KG1 (cell line): ENCODE measurements at regions not wholly inside any gene's neighbourhood (a gene's known extent, or its start where the extent isn't known, plus 50 kb on each side); places are given as distances from the start of the nearest gene placed in this dataset.

Experiments used
- DNase-seq: peaks from one replicate; lab custom pipeline; 2025; lab: John Stamatoyannopoulos, UW

DNA sequence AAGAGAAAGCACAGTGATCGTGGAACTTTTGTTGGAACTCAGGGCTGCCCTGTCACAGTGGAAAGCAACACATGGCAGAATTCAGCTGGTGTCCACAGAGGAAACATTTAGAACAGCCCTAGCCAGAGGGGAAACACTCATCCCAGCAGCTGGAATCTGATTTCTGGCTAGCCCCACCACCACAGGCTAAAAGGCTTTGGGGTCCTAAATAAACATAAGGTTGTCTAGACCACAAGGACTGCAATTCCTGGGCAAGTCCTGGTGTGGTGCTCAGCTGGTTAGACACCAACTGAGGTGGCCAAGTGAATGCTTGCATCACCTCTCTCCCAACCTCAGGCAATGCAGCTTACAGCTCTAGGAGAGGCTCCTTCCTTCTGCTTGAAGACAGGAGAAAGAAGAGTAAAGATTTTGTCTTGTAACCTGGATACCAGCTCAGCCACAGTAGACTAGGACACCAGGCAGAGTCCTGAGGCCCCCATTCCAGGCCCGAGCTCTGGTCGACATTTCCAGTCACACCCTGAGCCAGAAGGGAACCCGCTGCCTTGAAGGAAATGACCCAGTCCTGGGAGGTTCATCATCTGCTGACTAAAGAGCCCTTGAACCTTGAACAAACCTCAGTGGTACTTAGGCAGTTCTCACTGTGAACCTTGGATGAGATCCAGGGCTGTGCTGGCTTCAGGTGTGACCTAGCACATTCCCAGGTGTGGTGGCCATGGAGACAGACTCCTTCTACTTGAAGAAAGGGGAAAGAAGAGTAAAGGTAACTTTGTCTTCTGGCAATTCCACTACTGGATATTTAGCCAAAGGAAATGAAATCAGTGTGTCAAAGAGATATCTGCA, 85.4 kb upstream of the PLXNC1 start:
- no peak for DNase-seq

DNA sequence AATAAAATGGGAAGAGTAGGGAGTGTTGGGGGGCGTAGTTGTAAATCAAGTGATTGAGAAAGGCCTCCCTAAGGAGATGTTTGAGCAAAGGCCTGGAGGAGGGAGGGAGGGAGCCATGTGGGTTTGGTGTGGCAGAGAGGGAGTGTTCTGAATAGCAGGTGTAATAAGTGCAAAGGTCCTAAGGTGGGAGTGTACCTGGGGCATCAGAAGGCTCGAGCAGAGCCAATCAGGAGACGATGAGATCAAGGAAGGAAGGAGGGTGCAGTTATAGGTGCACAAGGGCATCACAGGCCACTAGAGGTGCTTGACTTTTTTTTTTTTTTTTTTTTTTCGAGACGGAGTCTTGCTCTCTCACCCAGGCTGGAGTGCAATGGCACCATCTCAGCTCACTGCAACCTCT, 77.9 kb upstream of the PLXNC1 start:
- DNase-seq = no peak

GRCh38 chr12:94071258-94071657, 77.1 kb upstream of the PLXNC1 start:
- DNase-seq = no peak

DNA sequence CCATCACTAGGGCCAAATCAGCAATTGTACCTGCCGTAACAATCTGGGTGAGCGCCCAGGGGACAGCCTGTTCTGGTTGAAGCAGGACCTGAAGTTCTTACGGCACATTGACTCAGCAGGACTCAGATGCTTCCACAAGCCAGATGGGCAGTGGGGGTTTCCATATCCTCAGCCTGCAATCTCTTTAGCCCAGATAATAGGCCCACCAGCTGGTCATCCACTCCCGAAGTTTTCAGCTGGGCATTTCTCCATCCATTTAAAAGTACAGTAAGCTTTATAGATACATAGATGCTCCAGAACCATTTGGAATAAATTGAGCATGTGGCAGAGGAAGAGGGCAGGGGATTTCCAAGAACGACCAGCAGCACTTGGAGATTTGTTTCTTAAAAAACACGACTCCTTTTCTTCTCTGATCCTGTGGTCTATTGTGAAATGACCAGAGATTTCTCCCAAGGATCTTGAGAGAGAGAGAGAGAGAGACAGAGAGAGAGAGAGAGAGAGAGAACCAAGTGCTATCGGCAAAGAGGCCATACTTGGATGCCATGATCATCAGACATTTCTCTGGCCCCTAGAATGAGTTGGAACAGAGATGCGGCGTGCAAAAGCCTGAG, 74.8 kb upstream of the PLXNC1 start:
- no peak for DNase-seq

GRCh38 chr12:94074216-94074979, 74.0 kb upstream of the PLXNC1 start:
- DNase-seq = no peak

DNA sequence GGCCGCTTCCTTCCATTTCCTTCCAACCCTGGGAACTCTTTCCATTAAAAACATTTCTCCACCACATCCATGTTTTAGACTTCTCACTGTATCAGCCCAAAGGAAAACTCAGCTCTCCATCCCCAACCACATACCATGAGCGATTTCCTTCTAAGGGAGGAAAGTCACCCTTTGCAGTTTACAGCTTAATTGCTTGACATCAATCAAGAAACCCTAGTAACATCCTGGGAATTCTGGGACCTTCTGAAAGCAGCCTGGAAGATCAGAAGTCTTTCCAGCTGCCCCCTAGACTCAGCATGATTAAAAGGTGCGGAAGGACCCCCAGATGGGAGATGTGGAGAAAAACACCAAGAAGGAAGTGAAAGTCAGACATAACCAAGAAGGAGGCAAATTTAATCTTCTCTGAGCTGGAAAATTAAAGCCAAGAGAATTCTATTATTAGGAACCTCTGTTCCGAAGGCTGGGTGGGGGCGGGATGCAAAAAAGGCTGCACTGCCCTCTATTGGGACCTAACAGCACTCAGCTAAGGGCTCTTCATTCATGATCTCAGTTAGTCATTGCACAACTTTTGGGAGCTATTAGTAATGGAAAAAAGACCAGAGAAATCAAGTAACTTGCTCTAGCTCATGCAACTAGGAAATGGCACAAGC, 73.3 kb upstream of the PLXNC1 start:
- no peak for DNase-seq

DNA sequence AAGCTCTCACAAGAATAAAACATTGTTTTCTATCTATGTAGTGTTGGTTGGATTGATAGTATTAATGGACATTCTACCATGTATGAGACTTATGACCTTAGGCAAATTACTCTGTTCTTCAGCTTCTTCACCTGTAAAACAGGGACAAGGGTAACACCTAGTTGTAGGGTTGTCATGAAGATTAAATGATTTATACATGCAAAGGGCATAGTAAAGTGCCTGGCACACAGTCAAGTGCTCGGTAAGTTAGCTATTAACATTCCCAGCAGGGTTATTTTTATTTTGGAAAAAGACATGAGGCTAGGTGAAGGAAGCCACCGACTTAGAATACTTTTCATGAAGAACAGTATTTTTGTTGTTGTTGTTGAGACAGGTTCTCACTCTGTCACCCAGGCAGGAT, 71.2 kb upstream of the PLXNC1 start:
- no peak for DNase-seq

- peak; percentile 59 for DNase-seq
These were observed 70.1 kb upstream of the PLXNC1 start for GRCh38 chr12:94078138-94078723.

DNA sequence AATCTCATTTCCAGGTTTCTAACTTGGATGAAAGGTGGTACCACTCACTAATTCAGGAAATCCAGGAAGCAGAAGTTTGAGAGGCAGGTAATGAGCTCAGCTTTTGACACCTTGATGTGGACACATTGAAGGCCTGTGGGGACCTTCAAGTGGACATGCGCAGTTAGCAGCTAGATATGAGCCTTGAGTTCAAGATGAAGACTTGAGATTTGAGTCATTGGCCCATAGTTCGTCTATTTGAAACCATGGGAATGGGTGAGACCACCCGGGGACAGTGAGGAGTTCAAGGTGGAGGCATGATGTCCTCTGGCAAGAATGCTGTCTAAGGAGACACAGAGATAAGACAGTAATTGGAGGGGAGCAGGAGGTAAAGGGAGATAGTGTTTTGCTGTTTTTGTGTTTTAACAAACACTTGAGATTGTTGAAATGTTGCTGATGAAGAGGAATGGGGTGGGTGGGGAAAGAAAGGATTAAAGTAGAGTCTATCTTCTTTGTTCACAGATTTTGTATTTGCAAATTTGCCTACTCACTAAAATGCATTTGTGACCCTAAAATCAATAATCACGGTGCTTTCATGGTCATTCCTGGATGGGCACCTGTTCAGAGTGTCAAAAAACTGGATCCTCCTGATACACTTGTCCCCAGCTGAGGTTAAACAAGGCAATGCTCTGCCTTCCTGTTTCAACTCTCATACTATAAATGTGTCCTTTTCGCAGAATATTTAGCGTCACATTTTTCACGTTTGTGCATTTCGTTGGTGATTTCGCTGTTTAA, 69.5 kb upstream of the PLXNC1 start:
- no peak for DNase-seq

- no peak for DNase-seq
These were observed 68.6 kb upstream of the PLXNC1 start for GRCh38 chr12:94079566-94080340.

- no peak for DNase-seq
These were observed 67.9 kb upstream of the PLXNC1 start for GRCh38 chr12:94080341-94081009.

DNA sequence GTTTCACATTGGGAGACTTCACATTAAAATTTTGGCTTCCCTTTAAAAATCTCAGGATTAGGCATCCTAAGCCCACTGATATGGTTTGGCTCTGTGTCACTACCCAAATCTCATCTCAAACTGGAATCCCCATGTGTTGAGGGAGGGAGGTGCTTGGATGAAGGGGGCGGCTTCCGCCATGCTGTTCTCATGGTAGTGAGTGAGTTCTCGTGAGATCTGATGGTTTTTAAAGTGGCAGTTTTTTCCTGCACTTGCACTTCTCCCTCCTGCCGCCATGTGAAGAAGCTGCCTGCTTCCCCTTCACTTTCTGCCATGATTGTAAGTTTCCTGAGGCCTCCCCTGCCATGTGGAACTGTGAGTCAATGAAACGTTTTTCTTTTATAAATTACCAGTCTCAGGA, 65.7 kb upstream of the PLXNC1 start:
- DNase-seq = no peak

- no peak for DNase-seq
These were observed 58.5 kb upstream of the PLXNC1 start for GRCh38 chr12:94089891-94090290.

DNA sequence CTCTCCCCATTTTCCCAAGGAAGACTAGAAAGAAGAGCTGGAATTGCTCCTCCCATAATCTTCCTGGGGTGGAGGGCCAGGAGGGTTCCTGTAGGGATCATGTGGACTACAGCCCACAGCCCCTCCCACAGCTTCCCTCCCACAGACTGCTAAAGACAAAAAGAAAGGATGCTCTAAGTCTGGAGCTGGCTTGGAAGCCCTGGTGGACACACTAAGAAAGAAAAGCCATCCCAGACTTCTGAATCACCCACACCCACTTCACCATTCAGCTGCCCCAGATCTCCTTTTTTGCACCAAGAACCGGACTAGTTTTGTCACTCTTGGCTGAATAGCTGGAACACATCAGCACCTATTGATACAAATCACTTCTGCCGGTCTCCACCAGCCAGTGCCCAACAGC, 56.8 kb upstream of the PLXNC1 start:
- DNase-seq = no peak

GRCh38 chr12:94092516-94093241, 55.7 kb upstream of the PLXNC1 start:
- DNase-seq = no peak

DNA sequence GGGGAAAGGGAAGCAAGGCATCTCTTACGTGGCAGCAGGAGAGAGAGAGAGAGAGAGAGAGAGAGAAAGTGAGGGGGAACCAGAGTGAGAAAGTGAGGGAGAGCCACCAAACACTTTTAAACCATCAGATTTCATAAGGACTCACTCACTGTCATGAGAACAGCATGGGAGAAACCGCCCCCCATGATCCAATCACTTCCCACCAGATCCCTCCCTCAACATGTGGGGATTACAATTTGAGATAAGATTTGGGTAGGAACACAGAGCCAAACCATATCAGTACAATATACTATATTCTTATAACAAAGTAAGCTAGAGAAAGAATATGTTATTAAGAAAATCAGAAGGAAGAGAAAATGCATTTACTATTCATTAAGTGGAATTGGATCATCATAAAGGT, 53.7 kb upstream of the PLXNC1 start:
- no peak for DNase-seq

- DNase-seq = no peak
These were observed 52.8 kb upstream of the PLXNC1 start for GRCh38 chr12:94095618-94096017.

GRCh38 chr12:94098466-94098865, 49.9 kb upstream of the PLXNC1 start:
- no peak for DNase-seq
